OCI-LY7 (cell line): ENCODE measurements at regions not wholly inside any gene's neighbourhood (a gene's known extent, or its start where the extent isn't known, plus 50 kb on each side); places are given as distances from the start of the nearest gene placed in this dataset.

Experiments used
- EZH2phosphoT487 ChIP-seq: fragments of 200-600 bp; sonication (generic); IDR thresholded peaks from 2 replicates; pipeline ENCODE4 v1.6.1; 2018; ENCODE audit warnings: low read depth, borderline replicate concordance, mild to moderate bottlenecking, mixed run types, antibody characterized with exemption, low read length, moderate library complexity, mixed read lengths
- TF ChIP-seq, protein P1 (sequence below): fragments of 200-600 bp; sonication (generic); conservative IDR thresholded peaks from 2 replicates; pipeline ENCODE4 v1.5.1; 2014; ENCODE audit warnings: mild to moderate bottlenecking, antibody characterized with exemption, low read length, moderate library complexity, mixed read lengths

DNA sequence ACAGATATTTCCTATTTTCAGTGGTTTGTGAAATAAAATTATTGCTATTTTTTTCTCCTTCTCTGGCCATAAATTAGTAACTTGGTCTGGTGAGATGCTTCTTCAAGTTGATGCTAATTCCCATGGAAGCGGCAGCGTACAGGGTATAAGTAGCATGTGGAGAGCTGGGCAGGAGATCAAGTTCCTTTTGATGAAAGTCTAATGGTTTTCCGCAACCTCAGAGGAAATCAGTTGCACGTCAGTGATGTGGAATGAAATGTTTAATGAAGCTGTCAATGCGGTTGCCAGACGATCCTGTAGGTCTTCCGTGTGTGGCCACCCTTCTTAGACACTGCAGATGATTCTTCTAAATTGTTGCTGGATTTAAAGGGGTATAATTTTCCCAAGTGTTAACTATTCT, 236.4 kb upstream of the GRM3 start:
- TF ChIP-seq, protein P1, sequence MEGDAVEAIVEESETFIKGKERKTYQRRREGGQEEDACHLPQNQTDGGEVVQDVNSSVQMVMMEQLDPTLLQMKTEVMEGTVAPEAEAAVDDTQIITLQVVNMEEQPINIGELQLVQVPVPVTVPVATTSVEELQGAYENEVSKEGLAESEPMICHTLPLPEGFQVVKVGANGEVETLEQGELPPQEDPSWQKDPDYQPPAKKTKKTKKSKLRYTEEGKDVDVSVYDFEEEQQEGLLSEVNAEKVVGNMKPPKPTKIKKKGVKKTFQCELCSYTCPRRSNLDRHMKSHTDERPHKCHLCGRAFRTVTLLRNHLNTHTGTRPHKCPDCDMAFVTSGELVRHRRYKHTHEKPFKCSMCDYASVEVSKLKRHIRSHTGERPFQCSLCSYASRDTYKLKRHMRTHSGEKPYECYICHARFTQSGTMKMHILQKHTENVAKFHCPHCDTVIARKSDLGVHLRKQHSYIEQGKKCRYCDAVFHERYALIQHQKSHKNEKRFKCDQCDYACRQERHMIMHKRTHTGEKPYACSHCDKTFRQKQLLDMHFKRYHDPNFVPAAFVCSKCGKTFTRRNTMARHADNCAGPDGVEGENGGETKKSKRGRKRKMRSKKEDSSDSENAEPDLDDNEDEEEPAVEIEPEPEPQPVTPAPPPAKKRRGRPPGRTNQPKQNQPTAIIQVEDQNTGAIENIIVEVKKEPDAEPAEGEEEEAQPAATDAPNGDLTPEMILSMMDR: no peak
- TF ChIP-seq EZH2phosphoT487: no peak
